BLaER1 (cell line): ENCODE measurements at regions not wholly inside any gene's neighbourhood (a gene's known extent, or its start where the extent isn't known, plus 50 kb on each side); places are given as distances from the start of the nearest gene placed in this dataset.
A peak's percentile ranks its signal among the peaks of the same experiment; 100 is the strongest.

Experiments
- H3K27ac ChIP-seq: shearing (Covaris generic); formaldehyde crosslinking; 2 replicates; pipeline ENCODE4 v1.8.1; 2022
- H3K27me3 ChIP-seq: shearing (Covaris generic); formaldehyde crosslinking; 2 replicates; pipeline ENCODE4 v1.8.1; 2022
- H3K36me3 ChIP-seq: shearing (Covaris generic); formaldehyde crosslinking; 2 replicates; pipeline ENCODE4 v1.8.1; 2022
- H3K4me1 ChIP-seq: shearing (Covaris generic); formaldehyde crosslinking; 2 replicates; pipeline ENCODE4 v1.8.1; 2022
- H3K4me2 ChIP-seq: shearing (Covaris generic); formaldehyde crosslinking; 2 replicates; pipeline ENCODE4 v1.8.1; 2022
- H3K4me3 ChIP-seq: shearing (Covaris generic); formaldehyde crosslinking; 2 replicates; pipeline ENCODE4 v1.8.1; 2022
- H3K9ac ChIP-seq: shearing (Covaris generic); formaldehyde crosslinking; 2 replicates; pipeline ENCODE4 v1.8.1; 2022
- H3K9me3 ChIP-seq: shearing (Covaris generic); formaldehyde crosslinking; 2 replicates; pipeline ENCODE4 v1.8.1; 2022
- H4K20me1 ChIP-seq: shearing (Covaris generic); formaldehyde crosslinking; 2 replicates; pipeline ENCODE4 v1.8.1; 2022
- Cebpa-rat ChIP-seq: shearing (Covaris generic); IDR thresholded peaks from 2 replicates; pipeline ENCODE4 v1.8.1; 2022

DNA sequence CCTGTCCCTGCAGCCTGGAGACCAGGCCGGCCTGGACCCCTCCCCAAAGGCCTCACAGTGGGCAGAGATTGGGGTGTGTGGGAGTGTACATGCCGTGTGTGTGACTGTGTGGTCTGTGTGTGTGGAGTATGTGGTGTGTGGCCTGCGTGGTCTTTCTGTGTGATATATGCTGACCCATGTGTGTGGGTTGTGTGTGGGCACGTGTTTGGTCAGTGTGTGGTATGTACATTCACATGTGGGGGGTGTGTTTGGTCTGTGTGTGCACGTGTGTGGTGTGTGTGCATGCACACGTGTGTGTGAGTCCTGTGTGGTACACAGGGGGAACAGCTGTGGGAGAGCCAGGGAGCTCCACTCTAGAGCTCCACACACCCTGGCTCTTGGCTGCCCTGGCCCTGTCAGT lies 1185.1 kb downstream of the BRD1 start:
- H4K20me1 ChIP-seq, result peaks cover 28% of the 10 kb centered on the region
- TF ChIP-seq Cebpa-rat, result no peak
- no peak overlapping the region for H3K4me3 ChIP-seq
- H3K27ac ChIP-seq, result peak overlapping the region; percentile 66; the same call in 1 of the 2 replicates
- H3K9me3 ChIP-seq, result no peaks in the 10 kb centered on the region
- H3K27me3 ChIP-seq, result no peaks in the 10 kb centered on the region
- H3K4me2 ChIP-seq, result peak overlapping the region; percentile 96
- no peaks in the 10 kb centered on the region; the same call in 1 of the 2 replicates for H3K36me3 ChIP-seq
- H3K9ac ChIP-seq, result no peak overlapping the region
- peaks cover 97% of the 10 kb centered on the region for H3K4me1 ChIP-seq

DNA sequence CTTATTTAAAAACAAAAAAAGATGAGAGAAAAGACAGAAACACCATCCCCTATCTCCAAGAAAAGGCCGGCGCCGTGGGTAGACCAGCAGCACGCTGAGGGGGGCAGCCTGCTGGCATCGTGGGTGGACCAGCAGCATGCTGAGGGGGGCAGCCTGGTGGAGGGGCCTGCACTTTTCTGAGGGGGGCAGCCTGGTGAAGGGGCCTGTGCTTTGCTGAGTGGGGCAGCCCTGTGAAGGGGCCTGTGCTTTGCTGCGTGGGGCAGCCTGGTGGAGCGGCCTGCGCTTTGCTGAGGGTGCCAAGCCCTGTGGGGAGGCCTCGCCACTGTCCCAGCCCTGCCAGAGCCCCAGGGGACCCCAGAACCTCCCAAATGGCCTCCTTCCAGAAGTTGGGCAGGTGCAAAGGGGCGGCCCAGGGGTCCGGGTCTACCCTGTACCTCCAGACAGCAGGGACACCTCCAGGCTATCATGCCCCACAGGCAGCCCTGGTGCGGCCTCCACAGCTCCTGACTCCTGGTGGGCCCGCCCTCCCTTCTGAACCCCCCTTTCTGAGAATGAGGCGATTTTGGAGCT lies 1185.7 kb downstream of the BRD1 start:
- Histone ChIP-seq H3K27me3 (no peaks in the 10 kb centered on the region), H4K20me1 (peaks cover 28% of the 10 kb centered on the region), H3K4me2 (peak overlapping the region; percentile 96), H3K4me3 (no peak overlapping the region), H3K9ac (peak overlapping the region; percentile 34; the same call in 1 of the 2 replicates), H3K36me3 (no peaks in the 10 kb centered on the region; the same call in 1 of the 2 replicates), H3K9me3 (no peaks in the 10 kb centered on the region), H3K27ac (peak overlapping the region; percentile 66), H3K4me1 (peaks cover 99% of the 10 kb centered on the region)
- no peak for TF ChIP-seq Cebpa-rat

DNA sequence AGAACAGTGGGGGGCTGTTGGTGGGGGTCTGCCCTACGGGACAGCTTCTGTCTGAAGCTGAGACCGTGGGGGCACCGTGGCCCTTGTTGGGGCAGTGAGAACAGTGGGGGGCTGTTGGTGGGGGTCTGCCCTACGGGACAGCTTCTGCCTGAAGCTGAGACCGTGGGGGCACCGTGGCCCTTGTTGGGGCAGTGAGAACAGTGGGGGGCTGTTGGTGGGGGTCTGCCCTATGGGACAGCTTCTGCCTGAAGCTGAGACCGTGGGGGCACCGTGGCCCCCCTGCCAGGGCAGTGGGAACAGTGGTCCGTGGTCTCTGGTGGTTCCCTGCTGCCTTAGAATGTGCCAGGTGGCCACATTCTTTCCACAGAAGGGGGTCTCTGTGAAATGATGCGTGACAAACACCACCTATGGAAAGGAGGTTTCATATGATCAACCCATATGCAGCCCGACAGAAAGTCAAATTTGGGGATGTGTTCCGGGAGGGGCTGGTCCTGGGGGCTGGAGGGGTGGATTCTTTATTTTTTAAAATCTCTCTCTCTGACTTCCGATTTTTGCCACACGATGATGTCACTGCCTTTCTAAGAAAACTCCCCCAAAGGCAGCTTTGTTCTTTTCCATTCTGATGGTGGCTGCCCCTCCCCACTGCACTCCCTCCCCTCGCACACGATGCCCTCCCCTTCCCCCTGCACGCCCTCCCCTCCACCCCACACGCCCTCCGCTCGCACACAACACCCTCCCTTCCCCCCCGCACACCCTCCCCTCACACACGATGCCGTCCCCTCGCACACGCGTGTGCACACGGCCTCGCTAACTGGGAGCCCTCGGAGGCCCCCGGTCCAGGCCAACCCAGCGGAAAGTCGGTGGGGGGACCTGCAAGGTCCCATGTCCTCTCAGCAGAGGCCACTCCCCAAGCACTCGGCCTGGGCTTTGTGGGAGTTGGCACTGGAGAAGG lies 1186.5 kb downstream of the BRD1 start:
- no peaks in the 10 kb centered on the region for H3K36me3 ChIP-seq
- peaks cover 28% of the 10 kb centered on the region for H4K20me1 ChIP-seq
- peak overlapping the region; percentile 41 for H3K9ac ChIP-seq
- H3K27ac ChIP-seq, result peak overlapping the region; percentile 75
- no peaks in the 10 kb centered on the region for H3K9me3 ChIP-seq
- H3K27me3 ChIP-seq, result no peaks in the 10 kb centered on the region
- peak overlapping the region; percentile 47; the same call in 1 of the 2 replicates for H3K4me3 ChIP-seq
- TF ChIP-seq Cebpa-rat, result no peak
- peak overlapping the region; percentile 96 for H3K4me2 ChIP-seq
- H3K4me1 ChIP-seq, result peaks cover 99% of the 10 kb centered on the region

GRCh38 chr22:48639896-48640748 lies 1187.6 kb downstream of the BRD1 start:
- Histone ChIP-seq H3K4me3 (peak overlapping the region; percentile 47; the same call in 1 of the 2 replicates), H3K27me3 (no peaks in the 10 kb centered on the region), H3K9me3 (no peaks in the 10 kb centered on the region), H3K9ac (peak overlapping the region; percentile 41), H3K4me1 (peaks cover 99% of the 10 kb centered on the region), H4K20me1 (peaks cover 19% of the 10 kb centered on the region), H3K27ac (peak overlapping the region; percentile 75), H3K4me2 (peak overlapping the region; percentile 96), H3K36me3 (no peaks in the 10 kb centered on the region)
- TF ChIP-seq Cebpa-rat, result no peak

DNA sequence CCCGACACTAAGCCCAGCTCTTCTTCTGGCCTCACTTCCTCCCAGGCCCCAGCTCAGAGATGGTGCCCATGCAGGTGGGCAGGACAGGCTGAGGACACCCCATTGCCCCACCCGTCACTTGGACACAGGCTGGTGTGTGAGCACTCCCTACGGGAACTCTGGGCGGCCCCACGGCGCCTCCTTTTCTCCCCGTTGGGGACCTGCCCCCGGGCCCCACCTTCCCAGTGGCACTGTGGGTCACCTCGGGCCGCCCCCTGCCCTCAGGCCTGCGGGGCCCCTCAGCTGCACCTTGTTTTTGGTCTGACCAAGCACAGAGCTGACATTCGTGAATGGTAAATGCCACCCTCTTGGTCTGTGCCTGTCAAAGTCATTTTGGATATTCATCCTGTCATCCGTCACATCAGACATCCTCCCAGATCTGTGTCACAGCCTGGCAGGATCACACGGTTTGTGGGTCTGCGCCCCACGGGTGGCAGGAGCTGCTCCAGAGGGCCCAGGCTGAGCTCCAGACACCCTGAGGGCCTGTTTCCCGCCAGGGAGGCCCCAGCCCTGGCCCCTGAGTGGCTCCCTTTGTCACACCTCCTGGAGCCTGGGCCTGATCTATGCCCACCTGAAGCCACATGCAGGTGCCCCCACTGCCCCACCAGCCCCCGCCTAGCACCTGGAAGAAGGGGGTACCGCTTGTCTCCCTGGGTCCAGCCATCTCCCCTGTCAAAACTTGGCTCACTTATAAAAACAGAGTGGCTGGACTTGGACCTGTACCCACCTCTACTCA lies 1188.5 kb downstream of the BRD1 start:
- Histone ChIP-seq H3K9me3 (no peaks in the 10 kb centered on the region), H4K20me1 (peaks cover 10% of the 10 kb centered on the region), H3K4me2 (peak overlapping the region; percentile 96), H3K27ac (peak overlapping the region; percentile 54), H3K4me1 (peaks cover 99% of the 10 kb centered on the region), H3K27me3 (no peaks in the 10 kb centered on the region), H3K9ac (peak overlapping the region; percentile 49; the same call in 1 of the 2 replicates), H3K4me3 (no peak overlapping the region), H3K36me3 (no peaks in the 10 kb centered on the region)
- TF ChIP-seq Cebpa-rat, result no peak

DNA sequence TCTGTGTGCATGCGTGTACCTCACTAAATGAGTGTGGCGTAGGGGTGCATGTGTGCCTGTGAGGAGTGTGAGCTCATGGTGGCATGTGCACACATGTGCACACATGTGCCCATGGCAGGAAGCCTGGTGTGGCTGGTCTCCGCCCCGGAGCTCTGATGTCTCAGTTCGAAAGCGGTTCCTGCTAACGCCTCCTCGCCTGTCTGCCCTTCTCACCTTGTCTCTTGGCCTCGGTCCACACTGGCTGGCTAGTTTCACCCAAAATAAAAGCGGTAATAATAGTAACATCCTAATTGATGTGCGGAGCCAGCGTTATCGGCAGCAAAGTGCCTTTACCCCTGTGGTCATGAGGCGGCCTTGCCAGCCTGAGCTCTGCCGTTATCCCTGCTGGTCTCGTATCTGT lies 1190.4 kb downstream of the BRD1 start:
- no peak for TF ChIP-seq Cebpa-rat
- no peak overlapping the region for H3K4me3 ChIP-seq
- H3K9ac ChIP-seq, result peak overlapping the region; percentile 75
- H4K20me1 ChIP-seq, result no peaks in the 10 kb centered on the region
- peak overlapping the region; percentile 94 for H3K27ac ChIP-seq
- no peaks in the 10 kb centered on the region for H3K27me3 ChIP-seq
- H3K9me3 ChIP-seq, result no peaks in the 10 kb centered on the region
- peaks cover 99% of the 10 kb centered on the region for H3K4me1 ChIP-seq
- H3K4me2 ChIP-seq, result peak overlapping the region; percentile 96
- no peaks in the 10 kb centered on the region for H3K36me3 ChIP-seq

DNA sequence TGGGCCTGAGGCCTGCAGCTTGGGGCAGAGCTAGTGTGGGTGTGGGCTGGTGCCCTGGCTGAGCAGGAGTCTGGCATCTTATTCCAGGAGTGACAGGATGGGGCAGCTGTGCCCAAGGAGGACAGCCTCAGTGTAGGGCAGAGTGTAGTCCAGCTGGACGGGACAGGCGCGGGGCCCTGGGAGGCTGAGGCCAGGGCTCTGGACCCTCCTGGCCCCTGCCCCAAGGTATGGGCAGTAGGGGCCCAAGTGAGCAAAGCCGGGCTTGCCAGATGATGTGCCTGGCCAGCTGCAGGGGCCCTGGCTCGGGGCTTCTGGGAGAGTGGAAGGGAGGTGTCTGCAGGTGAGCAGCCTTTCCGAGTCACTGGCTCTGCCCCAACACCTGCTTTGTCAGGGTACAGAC lies 1190.9 kb downstream of the BRD1 start:
- Histone ChIP-seq H3K36me3 (no peaks in the 10 kb centered on the region), H3K27ac (peak overlapping the region; percentile 94), H3K27me3 (no peaks in the 10 kb centered on the region), H3K9ac (peak overlapping the region; percentile 75), H3K4me2 (peak overlapping the region; percentile 96), H3K4me1 (peaks cover 99% of the 10 kb centered on the region), H4K20me1 (no peaks in the 10 kb centered on the region), H3K4me3 (no peak overlapping the region), H3K9me3 (no peaks in the 10 kb centered on the region)
- TF ChIP-seq Cebpa-rat, result no peak

DNA sequence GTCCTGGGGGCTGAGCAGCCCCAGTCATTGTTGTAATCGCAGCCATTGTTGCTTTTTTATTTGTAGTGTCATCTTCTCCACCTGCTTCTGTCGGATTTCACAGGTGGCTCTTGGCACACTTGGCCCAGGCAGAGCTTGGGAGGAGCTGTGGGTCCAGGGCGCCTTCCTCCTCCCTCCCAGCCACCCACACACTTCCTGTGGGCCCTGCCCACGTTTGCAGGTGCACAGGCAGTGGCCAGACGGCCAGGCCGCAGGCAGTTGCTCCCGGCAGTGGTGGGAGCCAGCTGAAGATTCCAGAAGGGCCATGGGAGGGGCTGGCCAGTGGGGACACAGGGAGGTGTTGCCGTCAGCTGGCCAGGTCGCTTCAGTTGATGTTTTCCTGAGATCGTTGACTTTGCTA lies 1191.9 kb downstream of the BRD1 start:
- H3K36me3 ChIP-seq, result no peaks in the 10 kb centered on the region
- peak; percentile 48; the same call in 1 of the 2 replicates for TF ChIP-seq Cebpa-rat
- H3K4me1 ChIP-seq, result peaks cover 100% of the 10 kb centered on the region
- peak overlapping the region; percentile 44; the same call in 1 of the 2 replicates for H3K4me3 ChIP-seq
- H3K27me3 ChIP-seq, result no peaks in the 10 kb centered on the region
- no peaks in the 10 kb centered on the region for H4K20me1 ChIP-seq
- peak overlapping the region; percentile 94 for H3K27ac ChIP-seq
- peak overlapping the region; percentile 75 for H3K9ac ChIP-seq
- H3K4me2 ChIP-seq, result peak overlapping the region; percentile 96
- H3K9me3 ChIP-seq, result no peaks in the 10 kb centered on the region

DNA sequence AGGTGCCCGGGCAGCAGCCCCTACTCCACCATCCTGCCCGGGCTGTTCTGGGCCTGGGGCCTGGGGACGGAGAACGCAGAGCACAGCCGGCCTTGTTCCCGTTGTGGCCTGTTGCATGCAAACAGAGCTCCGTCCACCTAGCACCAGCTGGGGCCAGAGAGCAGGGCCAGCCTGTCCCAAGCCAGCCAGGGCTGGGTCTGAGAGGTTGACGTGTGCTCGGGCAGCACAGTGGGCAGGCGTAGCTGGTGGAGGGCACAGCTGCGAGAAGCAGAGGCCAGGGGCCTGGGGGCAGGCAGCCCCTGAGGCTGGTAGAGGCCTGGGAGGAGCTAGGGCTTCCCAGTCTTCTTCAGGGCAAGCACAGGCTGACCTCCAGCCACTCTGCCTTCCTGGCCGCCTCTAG lies 1192.6 kb downstream of the BRD1 start:
- no peaks in the 10 kb centered on the region for H3K27me3 ChIP-seq
- H4K20me1 ChIP-seq, result no peaks in the 10 kb centered on the region
- peak overlapping the region; percentile 75 for H3K9ac ChIP-seq
- peak overlapping the region; percentile 44 for H3K4me3 ChIP-seq
- peak overlapping the region; percentile 94 for H3K27ac ChIP-seq
- TF ChIP-seq Cebpa-rat, result no peak
- H3K4me1 ChIP-seq, result peaks cover 100% of the 10 kb centered on the region
- H3K36me3 ChIP-seq, result no peaks in the 10 kb centered on the region
- peak overlapping the region; percentile 96 for H3K4me2 ChIP-seq
- no peaks in the 10 kb centered on the region for H3K9me3 ChIP-seq
